GM10266 (cell line): ENCODE measurements at regions not wholly inside any gene's neighbourhood (a gene's known extent, or its start where the extent isn't known, plus 50 kb on each side); places are given as distances from the start of the nearest gene placed in this dataset.
"Not testable (repeated sequence)": the region's sequence is repeated elsewhere in the genome, so short reads cannot be mapped to it uniquely, and the experiment has no call there.

Experiments used
- DNase-seq: peaks from one replicate; pipeline ENCODE4 v3.0.0; 2012; ENCODE audit errors: extremely low spot score
- CTCF ChIP-seq: IDR thresholded peaks from 2 replicates; pipeline ENCODE4 v1.5.1; 2012; ENCODE audit warnings: mild to moderate bottlenecking, low read depth; ENCODE audit not compliant: control insufficient read depth, insufficient read depth; ENCODE audit errors: missing control alignments

GRCh38 chr6:85006362-85006761, 242.0 kb upstream of the TBX18 start:
- no peak for TF ChIP-seq CTCF
- no peak for DNase-seq

- DNase-seq = no peak
- no peak for TF ChIP-seq CTCF
Measured at GRCh38 chr6:85005494-85005893, 241.1 kb upstream of the TBX18 start.

- no peak for TF ChIP-seq CTCF
- no peak for DNase-seq
Measured at GRCh38 chr6:85004361-85004995, 240.1 kb upstream of the TBX18 start.

GRCh38 chr6:85002847-85003246, 238.4 kb upstream of the TBX18 start:
- DNase-seq = no peak
- no peak for TF ChIP-seq CTCF

GRCh38 chr6:85000001-85000400, 235.6 kb upstream of the TBX18 start:
- DNase-seq = no peak
- TF ChIP-seq CTCF = no peak

- TF ChIP-seq CTCF = no peak
- DNase-seq = no peak
Measured at GRCh38 chr6:84998223-84998622, 233.8 kb upstream of the TBX18 start.

GRCh38 chr6:84988766-84989165, 224.4 kb upstream of the TBX18 start:
- DNase-seq = not testable (repeated sequence)

GRCh38 chr6:84985490-84985889, 221.1 kb upstream of the TBX18 start:
- DNase-seq = not testable (repeated sequence)
